Immature natural killer cell (primary cell): ENCODE measurements at regions not wholly inside any gene's neighbourhood (a gene's known extent, or its start where the extent isn't known, plus 50 kb on each side); places are given as distances from the start of the nearest gene placed in this dataset.

Experiments used
- DNase-seq, 3 donors: peaks; one replicate each; pipeline ENCODE4 v3.0.0; 2022; ENCODE audit warnings: mixed read lengths in 1 of 3
- H3K27ac Mint-ChIP-seq, 6 donors: one replicate each; pipeline ENCODE4 v1.8.0; 2020; ENCODE audit warnings: mixed read lengths in 6 of 6, mild to moderate bottlenecking in 5 of 6, inconsistent platforms in 4 of 6, moderate library complexity in 3 of 6
- H3K27me3 Mint-ChIP-seq, 3 donors: one replicate each; pipeline ENCODE4 v1.8.0; 2020 to 2021; ENCODE audit warnings: low read depth in 3 of 3, mild to moderate bottlenecking in 3 of 3, mixed read lengths in 3 of 3, moderate library complexity in 3 of 3, inconsistent platforms in 1 of 3
- H3K36me3 Mint-ChIP-seq, 3 donors: one replicate each; pipeline ENCODE4 v1.8.0; 2020; ENCODE audit warnings: mixed read lengths in 3 of 3, inconsistent platforms in 2 of 3, mild to moderate bottlenecking in 2 of 3
- H3K4me1 Mint-ChIP-seq, 2 donors: one replicate each; pipeline ENCODE4 v1.8.0; 2020; ENCODE audit warnings: inconsistent platforms in 2 of 2, mild to moderate bottlenecking in 2 of 2, mixed read lengths in 2 of 2, moderate library complexity in 1 of 2
- H3K4me3 Mint-ChIP-seq, 5 donors: one replicate each; pipeline ENCODE4 v1.8.0; 2020; ENCODE audit warnings: mild to moderate bottlenecking in 5 of 5, mixed read lengths in 5 of 5, inconsistent platforms in 3 of 5, moderate library complexity in 3 of 5
- H3K9me3 Mint-ChIP-seq, 6 donors: one replicate each; pipeline ENCODE4 v1.8.0; 2020; ENCODE audit warnings: mild to moderate bottlenecking in 6 of 6, mixed read lengths in 6 of 6, inconsistent platforms in 4 of 6, moderate library complexity in 3 of 6

GRCh38 chr6:132919045-132919860 lies 104.9 kb downstream of the RPS12 start:
- peaks cover 0 to 5% (median 0%) of the 10 kb centered on the region in 6 donors for H3K9me3 Mint-ChIP-seq
- no peak for DNase-seq
- H3K4me3 Mint-ChIP-seq = no peak overlapping the region
- H3K27me3 Mint-ChIP-seq = peaks cover 0 to 3% (median 2%) of the 10 kb centered on the region in 3 donors
- H3K36me3 Mint-ChIP-seq = no peaks in the 10 kb centered on the region
- no peaks in the 10 kb centered on the region for H3K4me1 Mint-ChIP-seq
- H3K27ac Mint-ChIP-seq = no peak overlapping the region

GRCh38 chr6:132927713-132928112 lies 113.3 kb downstream of the RPS12 start:
- Mint-ChIP-seq H3K36me3 (peaks cover 0 to 3% (median 0%) of the 10 kb centered on the region in 3 donors), H3K9me3 (no peaks in the 10 kb centered on the region), H3K4me1 (no peaks in the 10 kb centered on the region), H3K27ac (no peak overlapping the region), H3K27me3 (peaks cover 2 to 7% (median 3%) of the 10 kb centered on the region in 3 donors), H3K4me3 (no peak overlapping the region)
- DNase-seq = no peak

- Mint-ChIP-seq H3K36me3 (peaks cover 0 to 3% (median 0%) of the 10 kb centered on the region in 3 donors), H3K27me3 (peaks cover 2 to 7% (median 5%) of the 10 kb centered on the region in 3 donors), H3K9me3 (no peaks in the 10 kb centered on the region), H3K4me3 (no peak overlapping the region), H3K27ac (no peak overlapping the region), H3K4me1 (no peaks in the 10 kb centered on the region)
- no peak for DNase-seq
Measured at GRCh38 chr6:132929141-132929540, 114.8 kb downstream of the RPS12 start.

- Mint-ChIP-seq H3K4me1 (no peaks in the 10 kb centered on the region), H3K9me3 (no peaks in the 10 kb centered on the region), H3K27me3 (peaks cover 0 to 7% (median 5%) of the 10 kb centered on the region in 3 donors), H3K27ac (no peak overlapping the region), H3K36me3 (peaks cover 0 to 3% (median 0%) of the 10 kb centered on the region in 3 donors), H3K4me3 (no peak overlapping the region)
- DNase-seq = no peak
Measured at GRCh38 chr6:132931313-132931712, 116.9 kb downstream of the RPS12 start.

- Mint-ChIP-seq H3K27ac (no peak overlapping the region), H3K4me3 (no peak overlapping the region), H3K9me3 (no peaks in the 10 kb centered on the region), H3K4me1 (no peaks in the 10 kb centered on the region), H3K27me3 (peaks cover 0 to 7% (median 5%) of the 10 kb centered on the region in 3 donors), H3K36me3 (peaks cover 0 to 3% (median 0%) of the 10 kb centered on the region in 3 donors)
- DNase-seq = no peak
Measured at GRCh38 chr6:132931936-132932514, 117.7 kb downstream of the RPS12 start.

GRCh38 chr6:132932588-132932987 lies 118.2 kb downstream of the RPS12 start:
- Mint-ChIP-seq H3K4me1 (no peaks in the 10 kb centered on the region), H3K27me3 (peaks cover 0 to 7% (median 5%) of the 10 kb centered on the region in 3 donors), H3K36me3 (peaks cover 0 to 3% (median 0%) of the 10 kb centered on the region in 3 donors)

GRCh38 chr6:132933090-132933489 lies 118.7 kb downstream of the RPS12 start:
- no peaks in the 10 kb centered on the region for H3K9me3 Mint-ChIP-seq
- no peaks in the 10 kb centered on the region for H3K4me1 Mint-ChIP-seq
- H3K4me3 Mint-ChIP-seq = no peak overlapping the region
- H3K27me3 Mint-ChIP-seq = peaks cover 0 to 7% (median 5%) of the 10 kb centered on the region in 3 donors
- no peak for DNase-seq
- H3K27ac Mint-ChIP-seq = no peak overlapping the region
- H3K36me3 Mint-ChIP-seq = peaks cover 0 to 3% (median 0%) of the 10 kb centered on the region in 3 donors

More at GRCh38 chr6:132932588-132932987, 118.2 kb downstream of the RPS12 start:
- Mint-ChIP-seq H3K9me3 (no peaks in the 10 kb centered on the region), H3K27ac (no peak overlapping the region), H3K4me3 (no peak overlapping the region)
- no peak for DNase-seq

GRCh38 chr6:132934496-132934895 lies 120.1 kb downstream of the RPS12 start:
- H3K27me3 Mint-ChIP-seq = peaks cover 0 to 5% (median 5%) of the 10 kb centered on the region in 3 donors
- no peak overlapping the region for H3K27ac Mint-ChIP-seq
- no peaks in the 10 kb centered on the region for H3K9me3 Mint-ChIP-seq
- peaks cover 0 to 3% (median 0%) of the 10 kb centered on the region in 3 donors for H3K36me3 Mint-ChIP-seq
- H3K4me3 Mint-ChIP-seq = no peak overlapping the region
- no peak for DNase-seq
- no peaks in the 10 kb centered on the region for H3K4me1 Mint-ChIP-seq

GRCh38 chr6:132936646-132937045 lies 122.3 kb downstream of the RPS12 start:
- Mint-ChIP-seq H3K4me1 (no peaks in the 10 kb centered on the region), H3K27ac (no peak overlapping the region), H3K4me3 (no peak overlapping the region), H3K27me3 (peaks cover under 1 to 2% (median 2%) of the 10 kb centered on the region in 3 donors), H3K36me3 (peaks cover 0 to 3% (median 0%) of the 10 kb centered on the region in 3 donors), H3K9me3 (no peaks in the 10 kb centered on the region)
- DNase-seq = no peak

- peaks cover 2 to 3% (median 2%) of the 10 kb centered on the region in 3 donors for H3K27me3 Mint-ChIP-seq
- H3K9me3 Mint-ChIP-seq = no peaks in the 10 kb centered on the region
- no peaks in the 10 kb centered on the region for H3K4me1 Mint-ChIP-seq
- H3K4me3 Mint-ChIP-seq = no peak overlapping the region
- H3K27ac Mint-ChIP-seq = no peak overlapping the region
- no peak for DNase-seq
- H3K36me3 Mint-ChIP-seq = no peaks in the 10 kb centered on the region
Measured at GRCh38 chr6:132937466-132937906, 123.1 kb downstream of the RPS12 start.

- no peaks in the 10 kb centered on the region for H3K9me3 Mint-ChIP-seq
- no peaks in the 10 kb centered on the region for H3K36me3 Mint-ChIP-seq
- no peak overlapping the region for H3K27ac Mint-ChIP-seq
- no peak overlapping the region for H3K4me3 Mint-ChIP-seq
- no peaks in the 10 kb centered on the region for H3K4me1 Mint-ChIP-seq
- no peak for DNase-seq
- H3K27me3 Mint-ChIP-seq = peaks cover 3 to 14% (median 4%) of the 10 kb centered on the region in 3 donors
Measured at GRCh38 chr6:132948889-132949288, 134.5 kb downstream of the RPS12 start.

- no peak overlapping the region for H3K4me3 Mint-ChIP-seq
- H3K27ac Mint-ChIP-seq = no peak overlapping the region
- peaks cover 0 to 12% (median 5%) of the 10 kb centered on the region in 3 donors for H3K27me3 Mint-ChIP-seq
- no peaks in the 10 kb centered on the region for H3K9me3 Mint-ChIP-seq
- no peaks in the 10 kb centered on the region for H3K4me1 Mint-ChIP-seq
- DNase-seq = no peak
- H3K36me3 Mint-ChIP-seq = no peaks in the 10 kb centered on the region
Measured at GRCh38 chr6:132950566-132950965, 136.2 kb downstream of the RPS12 start.

- Mint-ChIP-seq H3K27ac (no peak overlapping the region), H3K27me3 (peaks cover 0 to 12% (median 4%) of the 10 kb centered on the region in 3 donors), H3K9me3 (no peaks in the 10 kb centered on the region), H3K4me1 (no peaks in the 10 kb centered on the region), H3K4me3 (no peak overlapping the region), H3K36me3 (no peaks in the 10 kb centered on the region)
- no peak for DNase-seq
Measured at GRCh38 chr6:132952031-132952867, 137.9 kb downstream of the RPS12 start.
